IPS-NIHi11 (cell line): ENCODE measurements at regions not wholly inside any gene's neighbourhood (a gene's known extent, or its start where the extent isn't known, plus 50 kb on each side); places are given as distances from the start of the nearest gene placed in this dataset.

ENCODE experiments used
- DNase-seq: peaks from one replicate; pipeline ENCODE4 v3.0.0; 2012; ENCODE audit warnings: mixed read lengths, low spot score

- no peak for DNase-seq
Observed at GRCh38 chr16:77662246-77662645, 60.1 kb upstream of the NUDT7 start.

DNA sequence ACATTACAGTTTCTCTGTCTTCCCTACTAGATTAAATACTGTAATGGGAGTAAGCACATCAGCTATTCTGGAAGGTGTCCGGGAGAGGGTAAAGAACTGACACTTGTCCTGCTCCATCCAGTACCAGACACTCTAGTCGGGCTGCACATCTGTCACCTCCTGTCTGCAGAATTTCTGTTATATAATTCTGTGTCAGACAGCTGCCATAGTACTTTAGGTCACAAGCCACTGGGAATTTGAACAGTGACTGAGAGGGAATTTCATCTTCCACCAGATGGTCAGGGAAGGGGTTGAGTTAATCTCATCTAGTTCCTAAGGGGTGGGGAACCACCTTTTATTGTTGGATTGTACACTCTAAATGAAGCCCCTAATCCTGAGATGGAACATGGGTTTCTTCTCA is 58.6 kb upstream of the NUDT7 start:
- DNase-seq: no peak

GRCh38 chr16:77666771-77667170 is 55.5 kb upstream of the NUDT7 start:
- DNase-seq: no peak

DNA sequence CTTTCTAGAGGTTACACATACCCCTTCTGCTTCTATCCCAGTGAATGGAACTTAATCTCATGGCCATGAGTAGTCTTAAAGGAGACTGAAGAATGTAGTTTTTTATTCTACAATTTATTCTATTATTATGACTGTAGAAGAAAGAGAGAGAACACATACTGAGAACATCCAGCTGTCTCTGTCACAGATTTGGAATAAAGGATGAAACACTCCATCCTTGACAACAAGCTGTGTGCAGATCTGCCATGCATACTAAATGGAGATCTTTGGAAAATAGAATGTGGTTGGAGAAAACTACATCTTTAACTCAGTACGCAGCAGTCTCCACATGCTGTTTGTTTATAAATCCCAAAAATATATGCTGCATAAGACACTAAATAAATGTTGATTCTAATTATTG is 54.1 kb upstream of the NUDT7 start:
- DNase-seq: no peak

- no peak for DNase-seq
Observed at GRCh38 chr16:77669057-77669456, 53.3 kb upstream of the NUDT7 start.
